Activated T-helper 9 cell treated with anti-CD3 and anti-CD28 coated beads, Interleukin-2, amount 50 U/mL, for 16 hours (primary cell): ENCODE measurements at regions not wholly inside any gene's neighbourhood (a gene's known extent, or its start where the extent isn't known, plus 50 kb on each side); places are given as distances from the start of the nearest gene placed in this dataset.

Source experiments
- DNase-seq: peaks from one replicate; pipeline ENCODE4 v3.0.0-alpha.2; 2020; ENCODE audit warnings: low read depth

- no peak for DNase-seq
Measured at GRCh38 chr13:44276061-44276460, 97.6 kb upstream of the SERP2 start.

- no peak for DNase-seq
Measured at GRCh38 chr13:44277459-44277858, 96.2 kb upstream of the SERP2 start.

GRCh38 chr13:44278166-44278565 lies 95.5 kb upstream of the SERP2 start:
- DNase-seq = no peak

DNA sequence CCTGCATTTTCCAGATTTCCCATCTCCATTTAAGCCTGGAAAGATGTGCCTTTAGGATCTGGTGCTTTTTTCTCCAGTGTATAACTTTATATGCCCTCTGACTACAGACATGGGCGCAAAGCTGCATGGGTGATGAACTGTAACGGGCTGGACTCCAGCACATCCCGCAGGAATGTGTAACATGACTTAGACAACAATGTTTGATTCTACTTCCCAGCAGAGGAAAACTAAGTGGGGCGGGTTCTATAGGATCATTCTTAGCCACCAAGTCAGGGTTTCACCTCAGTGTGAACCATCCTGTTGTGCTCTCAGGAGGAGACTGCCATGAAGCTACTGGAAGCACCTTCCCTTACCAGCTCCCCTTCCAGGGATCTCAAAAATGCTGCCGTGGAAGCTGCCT lies 93.2 kb upstream of the SERP2 start:
- DNase-seq = no peak

DNA sequence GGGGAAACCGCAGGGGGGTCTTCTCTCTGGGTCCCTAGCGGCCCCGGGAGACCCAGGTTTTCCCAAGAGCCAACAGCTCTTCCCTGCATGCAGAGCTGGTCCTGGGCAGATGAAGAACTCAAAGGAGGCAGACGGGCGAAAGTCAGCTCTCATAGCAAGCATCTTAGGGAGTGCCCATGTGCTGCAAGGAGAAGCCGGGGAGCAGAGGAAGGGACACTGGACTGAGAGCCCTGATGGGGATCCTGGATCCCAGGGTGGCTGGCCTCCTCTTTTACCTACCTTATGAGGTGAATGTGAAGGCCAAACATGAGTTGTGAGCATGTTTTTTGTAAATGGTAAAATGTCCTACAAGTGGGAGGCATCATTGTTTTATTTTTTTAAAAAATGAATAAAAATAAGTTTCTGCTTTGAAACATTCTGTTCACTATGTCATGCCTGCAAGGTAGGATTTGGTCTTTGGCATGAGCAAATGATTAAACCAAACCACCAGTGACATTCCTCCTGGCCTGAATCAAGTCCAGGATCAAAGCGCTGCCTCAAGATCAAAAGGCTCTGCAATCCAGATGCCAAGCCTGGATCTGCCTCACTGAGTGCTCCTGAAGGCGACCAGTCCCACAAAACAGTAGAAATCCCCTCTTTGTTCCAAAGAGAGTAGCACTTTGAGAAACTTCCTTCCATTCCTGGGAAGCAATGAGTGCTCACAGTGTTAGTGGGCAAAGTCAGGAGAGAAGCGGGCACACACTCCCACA lies 92.2 kb upstream of the SERP2 start:
- no peak for DNase-seq

- no peak for DNase-seq
Measured at GRCh38 chr13:44283600-44283999, 90.0 kb upstream of the SERP2 start.

DNA sequence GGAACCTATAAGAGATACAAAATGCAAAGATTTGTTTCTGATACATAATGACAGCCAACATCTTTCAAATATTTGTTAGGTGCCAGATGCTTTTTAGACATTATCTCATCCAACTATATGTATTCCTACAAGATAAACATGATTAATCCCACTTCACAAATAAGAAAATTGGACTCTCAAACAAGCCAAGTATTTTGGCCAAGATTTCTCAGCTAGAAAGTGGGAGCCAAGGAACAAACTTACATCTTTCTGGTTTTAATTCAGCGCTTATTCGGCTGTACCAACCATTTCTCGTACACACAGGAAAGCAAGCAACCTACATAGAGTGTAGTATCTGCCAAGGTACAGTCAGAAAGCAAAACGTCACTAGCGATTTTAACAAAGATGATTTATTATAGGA lies 85.7 kb upstream of the SERP2 start:
- no peak for DNase-seq

DNA sequence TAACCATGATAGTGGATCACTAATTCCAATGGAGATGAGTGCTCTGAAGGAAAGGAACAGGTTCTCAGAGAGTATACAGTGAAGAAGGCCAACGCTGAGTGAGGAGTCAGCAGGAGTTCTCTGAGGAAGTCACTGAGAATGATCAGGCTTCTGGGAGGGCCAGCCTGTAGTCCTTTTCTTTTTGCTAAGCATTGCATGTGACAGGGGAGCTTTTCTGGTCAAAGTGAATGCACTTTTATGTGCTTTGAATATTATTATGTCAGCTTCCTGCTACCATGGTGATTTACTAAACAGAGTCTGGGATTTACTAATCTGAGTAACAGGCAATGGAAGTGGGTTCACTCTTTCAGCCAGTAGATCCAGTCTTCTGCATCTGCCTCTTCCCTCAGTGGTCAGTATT lies 81.1 kb upstream of the SERP2 start:
- DNase-seq = no peak

DNA sequence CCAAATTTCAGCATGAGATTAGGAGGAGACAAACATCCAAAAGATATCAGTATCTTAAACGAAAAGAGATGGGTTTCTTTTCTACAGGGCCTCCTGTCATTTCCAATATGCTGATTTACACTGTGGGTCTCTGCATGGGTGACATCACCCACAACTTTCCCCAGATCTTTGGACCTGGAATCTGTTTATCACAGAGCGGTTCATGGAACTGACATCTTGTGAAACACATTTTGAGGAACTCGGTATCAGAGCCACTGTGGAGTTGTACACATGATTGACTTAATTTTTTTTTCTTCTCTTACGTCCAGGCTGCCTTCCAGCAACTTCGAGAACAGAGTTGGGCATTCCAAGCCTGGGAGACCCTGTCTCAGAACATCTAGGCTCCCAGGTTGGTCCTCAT lies 80.2 kb upstream of the SERP2 start:
- DNase-seq = no peak

DNA sequence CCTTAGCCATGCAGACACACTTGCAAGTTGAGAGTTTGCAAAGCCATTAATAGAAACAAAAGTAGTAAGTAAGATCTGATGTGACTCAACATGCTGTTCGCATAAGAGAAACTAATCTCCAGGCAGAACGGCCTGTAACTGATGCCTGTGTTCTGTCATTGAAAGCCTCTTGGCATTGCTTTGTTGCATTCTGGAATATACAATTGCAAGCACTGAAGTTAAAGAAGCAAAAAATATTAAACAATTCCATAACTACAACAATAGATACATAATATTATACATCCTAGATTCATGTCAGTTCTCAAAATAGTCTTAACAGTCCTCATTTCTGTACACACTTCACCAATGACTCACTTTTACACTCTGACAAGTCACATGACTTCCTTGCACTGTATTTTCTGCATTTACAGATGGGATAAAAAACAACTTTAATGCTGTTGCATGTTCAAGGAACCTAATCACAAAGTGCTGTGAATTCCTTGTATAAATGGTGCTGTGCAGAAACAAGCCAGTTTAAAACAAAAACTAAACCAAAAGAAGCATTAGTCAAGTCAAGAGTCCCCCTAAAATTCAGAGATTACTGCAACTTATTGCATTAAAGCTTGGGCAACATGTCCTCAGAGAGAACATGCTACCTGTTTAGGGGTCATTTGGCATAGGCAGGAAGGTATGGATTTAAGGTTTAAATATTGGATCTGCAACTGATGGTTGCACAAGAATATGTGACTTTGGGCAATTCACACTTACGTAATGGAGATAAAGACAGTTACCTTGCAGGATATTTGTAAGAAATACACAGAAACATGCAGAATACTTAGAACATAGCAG lies 79.5 kb upstream of the SERP2 start:
- DNase-seq = no peak

DNA sequence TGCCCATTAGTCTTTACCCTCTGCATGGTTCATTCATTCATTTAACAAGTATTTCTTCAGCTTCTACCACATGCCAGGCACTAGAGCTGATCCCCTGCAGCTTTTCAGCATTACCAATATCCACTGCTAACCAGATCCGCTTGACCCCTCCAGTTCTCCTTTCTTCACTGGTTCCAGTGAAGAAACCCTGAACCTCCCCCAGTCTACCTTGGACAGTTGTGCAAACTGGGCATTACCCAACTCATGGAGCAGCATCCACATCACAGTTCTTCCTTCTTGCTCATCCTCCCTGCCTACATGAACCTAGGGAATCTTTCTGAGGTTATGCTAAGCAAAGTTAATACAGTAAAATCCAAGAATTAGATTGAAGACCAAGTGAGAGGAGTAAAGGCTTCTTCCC lies 78.7 kb upstream of the SERP2 start:
- DNase-seq = no peak

DNA sequence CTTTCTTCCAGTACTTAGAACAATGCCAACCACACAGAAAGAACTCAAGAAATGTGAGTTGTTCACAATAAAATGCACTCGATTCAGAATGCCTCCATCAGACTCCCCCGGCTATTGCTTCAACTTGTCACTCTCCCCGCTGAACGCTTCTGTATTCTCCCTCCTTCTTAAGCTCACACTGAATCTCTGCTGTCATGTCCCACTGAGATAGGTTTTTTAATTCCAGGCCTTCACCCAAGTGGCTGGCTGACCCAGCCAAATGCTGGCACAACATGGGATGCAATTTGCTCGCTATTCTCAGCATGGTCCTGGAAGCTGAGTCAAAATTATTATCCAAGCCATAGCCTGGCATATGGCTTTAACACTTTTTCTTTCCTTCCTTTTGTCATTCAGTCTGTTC lies 76.8 kb upstream of the SERP2 start:
- DNase-seq = no peak

GRCh38 chr13:44298314-44298713 lies 75.3 kb upstream of the SERP2 start:
- no peak for DNase-seq

GRCh38 chr13:44299152-44299943 lies 74.3 kb upstream of the SERP2 start:
- no peak for DNase-seq

GRCh38 chr13:44300895-44301638 lies 72.6 kb upstream of the SERP2 start:
- no peak for DNase-seq

GRCh38 chr13:44301639-44302015 lies 72.0 kb upstream of the SERP2 start:
- no peak for DNase-seq

DNA sequence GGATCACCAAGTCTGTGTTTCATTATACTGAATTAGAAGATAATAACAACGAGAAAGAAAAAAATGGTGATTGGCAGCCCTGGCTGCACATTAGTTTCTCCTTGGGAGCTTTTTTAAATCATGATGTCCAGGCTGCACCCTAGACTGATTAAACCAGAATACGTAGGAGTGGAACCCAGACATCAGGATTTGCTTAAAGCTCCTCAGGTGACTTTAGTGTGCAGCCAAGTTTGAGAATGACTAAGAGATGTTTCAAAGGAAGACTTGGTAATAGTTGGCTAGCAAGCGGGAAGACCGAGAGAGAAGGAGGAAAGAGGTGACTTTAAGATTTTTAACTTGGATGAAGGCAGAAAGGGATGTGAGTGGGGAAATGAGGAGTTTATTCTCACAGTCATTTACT lies 71.4 kb upstream of the SERP2 start:
- DNase-seq = no peak

- DNase-seq = no peak
Measured at GRCh38 chr13:44302940-44303575, 70.6 kb upstream of the SERP2 start.

DNA sequence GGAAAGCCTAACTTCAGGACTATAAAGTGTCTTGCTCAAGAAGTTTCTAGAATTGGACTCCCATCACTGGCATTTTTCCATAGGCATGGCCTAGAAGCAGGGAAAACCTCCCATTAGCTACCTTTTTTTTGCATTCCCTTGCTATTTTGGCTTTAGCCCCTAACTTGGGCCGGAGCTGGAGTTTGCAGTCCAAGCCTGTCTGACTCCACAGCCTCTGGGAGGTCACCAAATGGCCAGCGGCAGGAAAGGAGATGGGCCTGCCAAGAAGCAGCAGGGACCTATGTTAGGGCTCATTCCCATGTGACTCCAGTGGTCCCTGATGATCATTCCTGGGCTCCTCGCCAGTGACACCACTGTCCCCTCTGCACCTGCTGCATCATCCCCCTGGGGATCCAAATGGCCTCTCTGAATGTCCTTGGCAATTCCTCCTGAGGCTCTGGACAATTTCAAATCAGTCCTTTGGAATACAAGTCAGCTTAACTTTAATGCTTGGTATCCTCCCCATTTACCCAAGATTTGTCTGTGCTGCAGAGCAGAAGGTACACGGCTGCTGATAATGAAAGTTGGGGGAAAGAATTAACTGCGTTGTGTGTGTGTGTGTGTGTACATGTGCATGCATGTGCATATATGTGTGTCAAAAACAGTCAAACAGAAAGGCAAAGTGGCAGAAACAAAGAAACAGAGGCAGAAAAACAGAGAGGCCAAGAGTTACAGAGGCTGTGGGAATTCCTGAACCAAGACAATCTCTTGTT lies 69.8 kb upstream of the SERP2 start:
- DNase-seq = no peak

GRCh38 chr13:44304433-44304725 lies 69.2 kb upstream of the SERP2 start:
- no peak for DNase-seq

GRCh38 chr13:44305286-44305685 lies 68.3 kb upstream of the SERP2 start:
- DNase-seq = no peak
